ENCODE measurements at regions not wholly inside any gene's neighbourhood (a gene's known extent, or its start where the extent isn't known, plus 50 kb on each side); places are given as distances from the start of the nearest gene placed in this dataset.

GRCh38 chr9:1236061-1236460, 185.9 kb downstream of the DMRT2 start:
- Histone ChIP-seq H3K4me3 (ENCODE audit: low read length) (no peak overlapping the region), H3K27ac (ENCODE audit: low read depth in 1 of 2, low read length in 2 of 2) (no peak overlapping the region), H3K4me1 (ENCODE audit: insufficient read depth, low read length) (no peaks in the 10 kb centered on the region), H3K9me3 (ENCODE audit: control insufficient read depth in 1 of 2, insufficient read depth in 1 of 2, low read length in 2 of 2) (no peaks in the 10 kb centered on the region), H3K27me3 (ENCODE audit: control insufficient read depth in 1 of 2, insufficient read depth in 2 of 2, low read length in 2 of 2) (no peaks in the 10 kb centered on the region), H3K36me3 (ENCODE audit: insufficient read depth, low read length) (no peaks in the 10 kb centered on the region)
- Mint-ChIP-seq H3K27ac (no peak overlapping the region), H3K9me3 (no peaks in the 10 kb centered on the region), H3K36me3 (ENCODE audit: low read depth) (no peaks in the 10 kb centered on the region), H3K4me1 (ENCODE audit: low read depth) (no peaks in the 10 kb centered on the region), H3K27me3 (peaks cover 15% of the 10 kb centered on the region), H3K4me3 (no peak overlapping the region)
- ChIA-PET CTCF (no interaction called here), POLR2A (no interaction called here)
- intact Hi-C loops (cut with DNase I, micrococcal nuclease): no loop called here
- ATAC-seq (ENCODE audit: poor library complexity) (no peak), DNase-seq (no peak)
- no peak for TF ChIP-seq CTCF (IDR thresholded peaks at IDR 0.05)

GRCh38 chr9:1238407-1238806, 188.2 kb downstream of the DMRT2 start:
- H3K27me3 Mint-ChIP-seq: peaks cover 15% of the 10 kb centered on the region
- no peaks in the 10 kb centered on the region for H3K9me3 ChIP-seq (ENCODE audit: control insufficient read depth in 1 of 2, insufficient read depth in 1 of 2, low read length in 2 of 2)
- no peak overlapping the region for H3K4me3 ChIP-seq (ENCODE audit: low read length)
- no peaks in the 10 kb centered on the region for H3K4me1 ChIP-seq (ENCODE audit: insufficient read depth, low read length)
- no peak overlapping the region for H3K27ac Mint-ChIP-seq
- DNase-seq (no peak), ATAC-seq (ENCODE audit: poor library complexity) (no peak)
- no peak for TF ChIP-seq CTCF (IDR thresholded peaks at IDR 0.05)
- H3K4me3 Mint-ChIP-seq: no peak overlapping the region
- ChIA-PET CTCF (no interaction called here), POLR2A (no interaction called here)
- H3K36me3 ChIP-seq (ENCODE audit: insufficient read depth, low read length): no peaks in the 10 kb centered on the region
- H3K27ac ChIP-seq (ENCODE audit: low read depth in 1 of 2, low read length in 2 of 2): no peak overlapping the region
- H3K36me3 Mint-ChIP-seq (ENCODE audit: low read depth): no peaks in the 10 kb centered on the region
- no peaks in the 10 kb centered on the region for H3K27me3 ChIP-seq (ENCODE audit: control insufficient read depth in 1 of 2, insufficient read depth in 2 of 2, low read length in 2 of 2)
- no peaks in the 10 kb centered on the region for H3K4me1 Mint-ChIP-seq (ENCODE audit: low read depth)
- H3K9me3 Mint-ChIP-seq: no peaks in the 10 kb centered on the region
- intact Hi-C loops (cut with DNase I, micrococcal nuclease): no loop called here

GRCh38 chr9:1248743-1249142, 198.6 kb downstream of the DMRT2 start:
- Mint-ChIP-seq H3K27me3 (no peaks in the 10 kb centered on the region), H3K27ac (no peak overlapping the region), H3K4me3 (no peak overlapping the region), H3K9me3 (no peaks in the 10 kb centered on the region), H3K36me3 (ENCODE audit: low read depth) (no peaks in the 10 kb centered on the region), H3K4me1 (ENCODE audit: low read depth) (no peaks in the 10 kb centered on the region)
- ChIA-PET POLR2A (no interaction called here), CTCF (no interaction called here)
- H3K4me3 ChIP-seq (ENCODE audit: low read length): no peak overlapping the region
- intact Hi-C loops (cut with DNase I, micrococcal nuclease): no loop called here
- no peaks in the 10 kb centered on the region for H3K9me3 ChIP-seq (ENCODE audit: control insufficient read depth in 1 of 2, insufficient read depth in 1 of 2, low read length in 2 of 2)
- H3K4me1 ChIP-seq (ENCODE audit: insufficient read depth, low read length): no peaks in the 10 kb centered on the region
- DNase-seq: no peak
- ATAC-seq (ENCODE audit: poor library complexity): no peak
- no peak for TF ChIP-seq CTCF (IDR thresholded peaks at IDR 0.05)
- H3K27ac ChIP-seq (ENCODE audit: low read depth in 1 of 2, low read length in 2 of 2): no peak overlapping the region
- no peaks in the 10 kb centered on the region for H3K27me3 ChIP-seq (ENCODE audit: control insufficient read depth in 1 of 2, insufficient read depth in 2 of 2, low read length in 2 of 2)
- H3K36me3 ChIP-seq (ENCODE audit: insufficient read depth, low read length): no peaks in the 10 kb centered on the region
